HepG2 (cell line): ENCODE measurements at regions not wholly inside any gene's neighbourhood (a gene's known extent, or its start where the extent isn't known, plus 50 kb on each side); places are given as distances from the start of the nearest gene placed in this dataset.
A peak's percentile ranks its signal among the peaks of the same experiment; 100 is the strongest.

Source experiments
- ATAC-seq: fragments of 200-7000 bp; cut with Tn5 transposase; 3 replicates; pipeline ENCODE4 v1.9.1; 2020; ENCODE audit warnings: mild to moderate bottlenecking, moderate library complexity
- BruUV-seq: library from RNA; stranded (reverse); fragments of 400-500 nt; replicated peaks from 2 replicates; lab custom pipeline; 2021; lab: Mats Ljungman, UMichigan
- CTCF ChIA-PET: fragments of 300-600 bp; formaldehyde crosslinking; extraction: SDS; loops from one replicate; lab custom pipeline; 2021; ENCODE audit warnings: low total read pairs, inconsistent platforms, low intra/inter-chr PET ratio; lab: Yijun Ruan, JAX
- POLR2A ChIA-PET: fragments of 350-600 bp; sonication (Branson Sonifier 250); formaldehyde crosslinking; loops from one replicate; lab custom pipeline; 2020; ENCODE audit warnings: antibody characterized with exemption, inconsistent platforms; lab: Yijun Ruan, JAX
- DNase-seq: peaks from one replicate; pipeline ENCODE4 v3.0.0-alpha.2; 2015; ENCODE audit warnings: low spot score
- FAIRE-seq: peaks from 3 replicates; lab custom pipeline; 2011; peaks lifted over from hg19 to GRCh38; lab: Jason Lieb, UNC
- H2AFZ ChIP-seq: one replicate; pipeline ENCODE4 v1.6.1; 2011; ENCODE audit warnings: low read length, inconsistent platforms
- H3K27ac ChIP-seq: fragments of 300-600 bp; 3 replicates; pipeline ENCODE4 v1.8.0; 2011; ENCODE audit warnings: mixed run types, mild to moderate bottlenecking, mixed read lengths, low read length, inconsistent platforms; ENCODE audit not compliant: insufficient read depth; ENCODE audit errors: extremely low read length
- H3K27me3 ChIP-seq, 2 experiments: fragments of 200-600 bp in 1 of 2; 2 replicates in 1 of 2; 3 replicates in 1 of 2; pipeline versions ENCODE4 v1.6.0 to v1.8.0; 2011; ENCODE audit warnings: low read length in 2 of 2, mild to moderate bottlenecking in 2 of 2, moderate library complexity in 2 of 2, inconsistent platforms in 1 of 2; ENCODE audit not compliant: insufficient read depth in 2 of 2, control insufficient read depth in 1 of 2
- H3K36me3 ChIP-seq, 2 experiments: fragments of 200-600 bp in 1 of 2; replicated peaks in 1 of 2; 2 replicates in 1 of 2; 3 replicates in 1 of 2; pipeline versions ENCODE4 v1.5.1 to v1.8.0; 2011; ENCODE audit warnings: low read length in 2 of 2, inconsistent platforms in 1 of 2; ENCODE audit not compliant: insufficient read depth in 2 of 2, control insufficient read depth in 1 of 2
- H3K4me1 ChIP-seq: 2 replicates; pipeline ENCODE4 v1.5.1; 2012; ENCODE audit warnings: low read length, inconsistent platforms; ENCODE audit not compliant: insufficient read depth
- H3K4me2 ChIP-seq: 2 replicates; pipeline ENCODE4 v1.6.0; 2011; ENCODE audit warnings: low read depth, low read length, inconsistent platforms
- H3K4me3 ChIP-seq, 3 experiments: fragments of 200-600 bp in 1 of 3; sonication (generic), shearing (Covaris generic) in 1 of 3; replicated peaks in 1 of 3; 2 replicates each; pipeline ENCODE4 v1.5.1; 2011 to 2016; ENCODE audit warnings: low read length in 3 of 3, inconsistent platforms in 2 of 3, low read depth in 2 of 3, mild to moderate bottlenecking in 2 of 3, control low read depth in 1 of 3, mixed read lengths in 1 of 3; ENCODE audit not compliant: insufficient read depth in 1 of 3
- H3K79me2 ChIP-seq: one replicate; pipeline ENCODE4 v1.6.1; 2011; ENCODE audit warnings: low read length, inconsistent platforms; ENCODE audit not compliant: insufficient read depth
- H3K9ac ChIP-seq: 2 replicates; pipeline ENCODE4 v1.6.0; 2011; ENCODE audit warnings: mild to moderate bottlenecking, low read depth, low read length, inconsistent platforms; ENCODE audit not compliant: insufficient read depth
- H3K9me3 ChIP-seq: 2 replicates; pipeline ENCODE4 v1.5.1; 2012; ENCODE audit warnings: mild to moderate bottlenecking, low read length
- H4K20me1 ChIP-seq: 2 replicates; pipeline ENCODE4 v1.6.0; 2011; ENCODE audit warnings: inconsistent platforms, mild to moderate bottlenecking, low read length, moderate library complexity; ENCODE audit not compliant: insufficient read depth
- ATM ChIP-seq: fragments of 450-650 bp; IDR thresholded peaks from 2 replicates; pipeline ENCODE4 v1.7.1; 2017; ENCODE audit warnings: mild to moderate bottlenecking, borderline replicate concordance
- DMAP1 ChIP-seq: IDR thresholded peaks from 2 replicates; pipeline ENCODE4 v1.6.1; 2016
- DPF2 ChIP-seq: sonication (generic); formaldehyde crosslinking; IDR thresholded peaks from 2 replicates; pipeline ENCODE4 v1.4.0; 2020; ENCODE audit warnings: mild to moderate bottlenecking, low read depth, missing genetic modification reagents, borderline replicate concordance
- HOXD1 ChIP-seq: sonication (generic); formaldehyde crosslinking; IDR thresholded peaks from 2 replicates; pipeline ENCODE4 v1.5.0; 2020; ENCODE audit warnings: missing genetic modification reagents
- MEIS2 ChIP-seq: sonication (generic); formaldehyde crosslinking; IDR thresholded peaks from 2 replicates; pipeline ENCODE4 v1.9.0; 2021; ENCODE audit warnings: mild to moderate bottlenecking, missing genetic modification reagents
- SMAD9 ChIP-seq: sonication (generic); formaldehyde crosslinking; IDR thresholded peaks from 2 replicates; pipeline ENCODE4 v1.5.1; 2020; ENCODE audit warnings: mild to moderate bottlenecking, missing genetic modification reagents
- TEAD3 ChIP-seq: optimal IDR thresholded peaks from 2 replicates; pipeline ENCODE3; 2016; ENCODE audit warnings: borderline replicate concordance
- ZNF441 ChIP-seq: sonication (generic); formaldehyde crosslinking; IDR thresholded peaks from 2 replicates; pipeline ENCODE4 v1.7.0; 2021; ENCODE audit warnings: missing genetic modification reagents, borderline replicate concordance
- ZNF468 ChIP-seq: sonication (generic); formaldehyde crosslinking; IDR thresholded peaks from 2 replicates; pipeline ENCODE4 v1.8.0; 2022; ENCODE audit warnings: mild to moderate bottlenecking, moderate library complexity, missing genetic modification reagents
- ZNF775 ChIP-seq: sonication (generic); formaldehyde crosslinking; IDR thresholded peaks from 2 replicates; pipeline ENCODE4 v1.4.0; 2020; ENCODE audit warnings: missing genetic modification reagents, mild to moderate bottlenecking, moderate library complexity, borderline replicate concordance
- WGBS: methylation state at CpG from one replicate; pipeline ENCODE4 v1.1.6; 2017; ENCODE audit warnings: low lambda C conversion rate; 5-methylcytosine and 5-hydroxymethylcytosine counted together
- in situ Hi-C: cut with HindIII; loops from 2 replicates; pipeline ENCODE4 v1.10.0; 2017; ENCODE audit warnings: low pct_unique_long_range_greater_than_20kb; ENCODE audit not compliant: extremely low pct_ligation_motif_present
- intact Hi-C: fragments of 100-400 bp; cut with micrococcal nuclease; formaldehyde crosslinking; loops from one replicate; pipeline ENCODE4 v1.10.0; 2022; ENCODE audit not compliant: unreplicated experiment
- TF ChIP-seq, protein P1 (sequence below): sonication (generic); formaldehyde crosslinking; IDR thresholded peaks from 2 replicates; pipeline ENCODE4 v1.8.1; 2023; ENCODE audit warnings: mild to moderate bottlenecking, inconsistent platforms, moderate library complexity, missing genetic modification reagents, borderline replicate concordance
- TF ChIP-seq, protein P2 (sequence below): sonication (generic); IDR thresholded peaks from 2 replicates; pipeline ENCODE4 v1.6.1; 2016; ENCODE audit warnings: low read depth, borderline replicate concordance
- TF ChIP-seq, protein P3 (sequence below): fragments of 450-650 bp; IDR thresholded peaks from 2 replicates; pipeline ENCODE4 v1.6.1; 2016

DNA sequence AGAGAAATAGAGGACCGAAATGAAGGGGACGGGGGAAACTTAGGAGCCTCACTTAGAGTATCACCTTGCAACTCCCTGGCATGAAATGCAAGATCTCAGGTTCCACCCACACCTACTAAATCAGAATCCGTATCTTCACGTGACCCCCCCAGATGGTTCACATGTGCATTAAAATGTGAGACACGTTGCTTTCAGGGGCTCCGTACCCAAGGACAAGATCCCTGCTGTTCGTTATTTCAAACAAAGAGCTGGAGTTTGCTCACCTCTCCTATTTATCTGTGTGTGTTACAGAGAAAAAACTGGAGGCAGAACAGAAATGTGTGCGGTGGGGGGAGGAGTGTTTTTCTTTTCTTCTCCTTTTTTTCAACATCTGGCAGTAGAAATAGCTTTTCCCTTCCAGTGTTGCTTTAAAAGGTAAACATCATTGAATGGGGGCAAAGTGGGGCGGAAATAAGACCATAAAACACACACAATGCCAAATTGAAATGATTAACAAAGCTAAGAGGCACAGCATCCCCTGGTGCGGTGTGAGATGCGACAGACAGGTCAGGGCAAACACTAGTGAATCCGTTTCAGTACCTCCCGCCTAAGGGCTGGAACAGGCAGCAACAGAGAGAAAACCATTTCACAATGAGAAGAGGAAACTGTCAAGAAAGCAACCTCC, 145.4 kb downstream of the SOX9 start:
- in situ Hi-C loops = no loop called here
- no peak overlapping the region for H3K4me2 ChIP-seq
- POLR2A ChIA-PET = no interaction called here

DNA sequence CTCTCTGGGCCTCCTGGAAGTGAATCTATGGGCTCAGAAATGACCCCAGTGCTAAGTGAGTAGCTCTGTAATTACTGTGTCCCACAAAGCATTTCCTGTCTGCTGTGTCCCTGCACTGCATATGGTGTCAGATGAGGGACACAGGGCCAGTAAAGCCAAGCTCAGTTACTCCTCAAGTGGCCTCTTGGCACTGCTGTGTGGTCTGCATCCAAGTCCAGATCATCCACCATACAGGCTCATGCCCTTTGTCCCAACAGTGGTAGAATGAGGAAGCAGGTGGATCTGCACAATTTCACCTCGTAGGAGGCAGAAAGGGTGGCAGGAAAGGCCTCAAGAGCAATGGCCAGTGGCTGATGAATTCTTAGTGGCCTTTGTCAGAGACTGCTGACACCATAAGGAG, 146.8 kb downstream of the SOX9 start:
- H3K9me3 ChIP-seq = no peaks in the 10 kb centered on the region
- no peaks in the 10 kb centered on the region for H4K20me1 ChIP-seq
- H3K27ac ChIP-seq = no peak overlapping the region
- no peak overlapping the region for H2AFZ ChIP-seq
- WGBS = 0% methylated on average over 1 of the region's 1 CpG
- no peak overlapping the region for H3K4me2 ChIP-seq
- intact Hi-C loops (no loop called here), in situ Hi-C loops (no loop called here)
- no peaks in the 10 kb centered on the region for H3K36me3 ChIP-seq
- FAIRE-seq = no peak
- no TSS peak for BruUV-seq
- peaks cover 10% of the 10 kb centered on the region for H3K4me1 ChIP-seq
- H3K4me3 ChIP-seq = no peak overlapping the region
- H3K27me3 ChIP-seq = peaks cover 0 to 34% of the 10 kb centered on the region in 2 experiments; a peak in 3 of 5 replicates
- ChIA-PET CTCF (no interaction called here), POLR2A (no interaction called here)
- no peak; the same call in 2 of the 3 replicates for ATAC-seq
- no peak overlapping the region for H3K9ac ChIP-seq
- DNase-seq = no peak
- no peaks in the 10 kb centered on the region for H3K79me2 ChIP-seq
- TF ChIP-seq ZNF468 (CRISPR knock-in tag) (no peak), ZNF775 (no peak), HOXD1 (CRISPR knock-in tag) (no peak), TEAD3 (no peak), ATM (no peak), DPF2 (no peak), DMAP1 (CRISPR knock-in tag) (no peak)
- TF ChIP-seq, protein P1, sequence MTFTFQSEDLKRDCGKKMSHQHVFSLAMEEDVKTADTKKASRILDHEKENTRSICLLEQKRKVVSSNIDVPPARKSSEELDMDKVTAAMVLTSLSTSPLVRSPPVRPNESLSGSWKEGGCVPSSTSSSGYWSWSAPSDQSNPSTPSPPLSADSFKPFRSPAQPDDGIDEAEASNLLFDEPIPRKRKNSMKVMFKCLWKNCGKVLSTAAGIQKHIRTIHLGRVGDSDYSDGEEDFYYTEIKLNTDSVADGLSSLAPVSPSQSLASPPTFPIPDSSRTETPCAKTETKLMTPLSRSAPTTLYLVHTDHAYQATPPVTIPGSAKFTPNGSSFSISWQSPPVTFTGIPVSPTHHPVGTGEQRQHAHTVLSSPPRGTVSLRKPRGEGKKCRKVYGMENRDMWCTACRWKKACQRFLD (CRISPR knock-in tag) = no peak
- TF ChIP-seq, protein P2, sequence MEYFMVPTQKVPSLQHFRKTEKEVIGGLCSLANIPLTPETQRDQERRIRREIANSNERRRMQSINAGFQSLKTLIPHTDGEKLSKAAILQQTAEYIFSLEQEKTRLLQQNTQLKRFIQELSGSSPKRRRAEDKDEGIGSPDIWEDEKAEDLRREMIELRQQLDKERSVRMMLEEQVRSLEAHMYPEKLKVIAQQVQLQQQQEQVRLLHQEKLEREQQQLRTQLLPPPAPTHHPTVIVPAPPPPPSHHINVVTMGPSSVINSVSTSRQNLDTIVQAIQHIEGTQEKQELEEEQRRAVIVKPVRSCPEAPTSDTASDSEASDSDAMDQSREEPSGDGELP = no peak

More for the DNA sequence above, 145.4 kb downstream of the SOX9 start:
- no peak for ATAC-seq
- Histone ChIP-seq H3K9ac (no peak overlapping the region), H2AFZ (no peak overlapping the region), H3K9me3 (no peaks in the 10 kb centered on the region), H3K4me1 (peaks cover 10% of the 10 kb centered on the region), H3K27ac (no peak overlapping the region), H3K79me2 (no peaks in the 10 kb centered on the region), H4K20me1 (no peaks in the 10 kb centered on the region), H3K27me3 (peaks cover 0 to 32% of the 10 kb centered on the region in 2 experiments; a peak in 3 of 5 replicates), H3K36me3 (no peaks in the 10 kb centered on the region), H3K4me3 (no peak overlapping the region)
- no peak for DNase-seq
- no TSS peak for BruUV-seq
- CTCF ChIA-PET = no interaction called here
- 30% methylated on average over 13 of the region's 13 CpGs for WGBS
- no peak for FAIRE-seq
- intact Hi-C loops = no loop called here
- TF ChIP-seq, protein P3, sequence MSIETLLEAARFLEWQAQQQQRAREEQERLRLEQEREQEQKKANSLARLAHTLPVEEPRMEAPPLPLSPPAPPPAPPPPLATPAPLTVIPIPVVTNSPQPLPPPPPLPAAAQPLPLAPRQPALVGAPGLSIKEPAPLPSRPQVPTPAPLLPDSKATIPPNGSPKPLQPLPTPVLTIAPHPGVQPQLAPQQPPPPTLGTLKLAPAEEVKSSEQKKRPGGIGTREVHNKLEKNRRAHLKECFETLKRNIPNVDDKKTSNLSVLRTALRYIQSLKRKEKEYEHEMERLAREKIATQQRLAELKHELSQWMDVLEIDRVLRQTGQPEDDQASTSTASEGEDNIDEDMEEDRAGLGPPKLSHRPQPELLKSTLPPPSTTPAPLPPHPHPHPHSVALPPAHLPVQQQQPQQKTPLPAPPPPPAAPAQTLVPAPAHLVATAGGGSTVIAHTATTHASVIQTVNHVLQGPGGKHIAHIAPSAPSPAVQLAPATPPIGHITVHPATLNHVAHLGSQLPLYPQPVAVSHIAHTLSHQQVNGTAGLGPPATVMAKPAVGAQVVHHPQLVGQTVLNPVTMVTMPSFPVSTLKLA = peak; percentile 63; the same call in 1 of the 2 replicates
- TF ChIP-seq MEIS2 (CRISPR knock-in tag) (no peak), ZNF441 (CRISPR knock-in tag) (peak; percentile 68; the same call in 1 of the 2 replicates), SMAD9 (CRISPR knock-in tag) (no peak)
